ENCODE measurements at regions not wholly inside any gene's neighbourhood (a gene's known extent, or its start where the extent isn't known, plus 50 kb on each side); places are given as distances from the start of the nearest gene placed in this dataset.
A peak's percentile ranks its signal among the peaks of the same experiment; 100 is the strongest.

- H3K9me3 ChIP-seq (ENCODE audit: control insufficient read depth in 4 of 4, insufficient read depth in 3 of 4, low read length in 3 of 4): peaks cover 0 to 8% (median 5%) of the 10 kb centered on the region in 4 donors
- no peaks in the 10 kb centered on the region for H3K36me3 ChIP-seq (ENCODE audit: control insufficient read depth in 4 of 4, insufficient read depth in 4 of 4, low read length in 4 of 4)
- 75 to 79% methylated on average over 4 of the region's 4 CpGs for WGBS, 2 donors
- H3K27ac ChIP-seq (ENCODE audit: low read depth in 1 of 2, low read length in 1 of 2): no peak overlapping the region
- TF ChIP-seq, protein P1, sequence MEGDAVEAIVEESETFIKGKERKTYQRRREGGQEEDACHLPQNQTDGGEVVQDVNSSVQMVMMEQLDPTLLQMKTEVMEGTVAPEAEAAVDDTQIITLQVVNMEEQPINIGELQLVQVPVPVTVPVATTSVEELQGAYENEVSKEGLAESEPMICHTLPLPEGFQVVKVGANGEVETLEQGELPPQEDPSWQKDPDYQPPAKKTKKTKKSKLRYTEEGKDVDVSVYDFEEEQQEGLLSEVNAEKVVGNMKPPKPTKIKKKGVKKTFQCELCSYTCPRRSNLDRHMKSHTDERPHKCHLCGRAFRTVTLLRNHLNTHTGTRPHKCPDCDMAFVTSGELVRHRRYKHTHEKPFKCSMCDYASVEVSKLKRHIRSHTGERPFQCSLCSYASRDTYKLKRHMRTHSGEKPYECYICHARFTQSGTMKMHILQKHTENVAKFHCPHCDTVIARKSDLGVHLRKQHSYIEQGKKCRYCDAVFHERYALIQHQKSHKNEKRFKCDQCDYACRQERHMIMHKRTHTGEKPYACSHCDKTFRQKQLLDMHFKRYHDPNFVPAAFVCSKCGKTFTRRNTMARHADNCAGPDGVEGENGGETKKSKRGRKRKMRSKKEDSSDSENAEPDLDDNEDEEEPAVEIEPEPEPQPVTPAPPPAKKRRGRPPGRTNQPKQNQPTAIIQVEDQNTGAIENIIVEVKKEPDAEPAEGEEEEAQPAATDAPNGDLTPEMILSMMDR (IDR thresholded peaks at IDR 0.05; ENCODE audit: control extremely low read depth, extremely low read depth): no peak
- no peak overlapping the region for H3K9ac ChIP-seq (ENCODE audit: insufficient read depth in 1 of 2, low read length in 2 of 2)
- no peaks in the 10 kb centered on the region for H3K27me3 ChIP-seq (ENCODE audit: control insufficient read depth in 3 of 3, insufficient read depth in 3 of 3, low read length in 2 of 3)
- no peak overlapping the region for H3K4me3 ChIP-seq
- no peaks in the 10 kb centered on the region for H3K4me1 ChIP-seq (ENCODE audit: control insufficient read depth in 5 of 5, insufficient read depth in 5 of 5, low read length in 5 of 5)
- DNase-seq: no peak
- ATAC-seq (ENCODE audit: insufficient read depth, low FRiP score): no peak
These were observed 277.9 kb downstream of the GAS1 start for GRCh38 chr9:86669422-86669821.

DNA sequence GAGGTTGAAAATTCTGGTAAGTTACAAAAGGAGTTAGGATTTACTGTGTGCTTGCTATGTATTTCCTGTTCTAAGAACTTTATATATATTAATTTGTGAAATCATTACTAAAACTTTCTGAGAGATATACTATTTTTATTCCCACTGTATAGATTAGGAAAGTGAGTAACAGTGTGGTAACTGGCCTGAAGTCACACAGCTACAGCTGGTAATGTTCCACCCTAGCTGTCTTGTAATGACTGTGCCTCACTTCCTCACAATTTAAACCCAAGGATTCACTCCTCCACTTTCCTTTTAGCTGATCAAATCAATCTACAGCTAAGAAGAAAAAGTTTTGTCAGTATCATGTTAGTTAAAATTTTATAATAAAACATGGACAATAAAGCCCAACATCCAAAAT is 278.8 kb downstream of the GAS1 start:
- H3K36me3 ChIP-seq (ENCODE audit: control insufficient read depth in 4 of 4, insufficient read depth in 4 of 4, low read length in 4 of 4): no peaks in the 10 kb centered on the region
- ATAC-seq (ENCODE audit: insufficient read depth, low FRiP score) (no peak), DNase-seq (no peak)
- TF ChIP-seq, protein P1 (IDR thresholded peaks at IDR 0.05; ENCODE audit: control extremely low read depth, extremely low read depth): no peak
- H3K27ac ChIP-seq (ENCODE audit: low read depth in 1 of 2, low read length in 1 of 2): no peak overlapping the region
- H3K4me3 ChIP-seq: no peak overlapping the region
- H3K4me1 ChIP-seq (ENCODE audit: control insufficient read depth in 5 of 5, insufficient read depth in 5 of 5, low read length in 5 of 5): no peaks in the 10 kb centered on the region
- H3K9ac ChIP-seq (ENCODE audit: insufficient read depth in 1 of 2, low read length in 2 of 2): no peak overlapping the region
- H3K27me3 ChIP-seq (ENCODE audit: control insufficient read depth in 3 of 3, insufficient read depth in 3 of 3, low read length in 2 of 3): no peaks in the 10 kb centered on the region
- H3K9me3 ChIP-seq (ENCODE audit: control insufficient read depth in 4 of 4, insufficient read depth in 3 of 4, low read length in 3 of 4): peaks cover 0 to 8% (median 5%) of the 10 kb centered on the region in 4 donors

GRCh38 chr9:86667307-86667706 is 280.0 kb downstream of the GAS1 start:
- H3K27me3 ChIP-seq (ENCODE audit: control insufficient read depth in 3 of 3, insufficient read depth in 3 of 3, low read length in 2 of 3): no peaks in the 10 kb centered on the region
- WGBS, 2 donors: 89 to 92% methylated on average over 4 of the region's 4 CpGs

GRCh38 chr9:86665416-86665815 is 281.9 kb downstream of the GAS1 start:
- H3K27ac ChIP-seq (ENCODE audit: low read depth in 1 of 2, low read length in 1 of 2): no peak overlapping the region
- H3K4me1 ChIP-seq (ENCODE audit: control insufficient read depth in 5 of 5, insufficient read depth in 5 of 5, low read length in 5 of 5): no peaks in the 10 kb centered on the region
- DNase-seq (peak in 1 of 3 donors; percentile 30), ATAC-seq (ENCODE audit: insufficient read depth, low FRiP score) (no peak)
- H3K9ac ChIP-seq (ENCODE audit: insufficient read depth in 1 of 2, low read length in 2 of 2): no peak overlapping the region
- 70 to 73% methylated on average over 1 of the region's 1 CpG for WGBS, 2 donors
- peaks cover 0 to 6% (median 2%) of the 10 kb centered on the region in 4 donors for H3K9me3 ChIP-seq (ENCODE audit: control insufficient read depth in 4 of 4, insufficient read depth in 3 of 4, low read length in 3 of 4)
- H3K4me3 ChIP-seq: no peak overlapping the region
- TF ChIP-seq, protein P1 (IDR thresholded peaks at IDR 0.05; ENCODE audit: control extremely low read depth, extremely low read depth): no peak
- no peaks in the 10 kb centered on the region for H3K36me3 ChIP-seq (ENCODE audit: control insufficient read depth in 4 of 4, insufficient read depth in 4 of 4, low read length in 4 of 4)
- H3K27me3 ChIP-seq (ENCODE audit: control insufficient read depth in 3 of 3, insufficient read depth in 3 of 3, low read length in 2 of 3): no peaks in the 10 kb centered on the region

More at GRCh38 chr9:86667307-86667706, 280.0 kb downstream of the GAS1 start:
- Histone ChIP-seq H3K9me3 (ENCODE audit: control insufficient read depth in 4 of 4, insufficient read depth in 3 of 4, low read length in 3 of 4) (peaks cover 0 to 8% (median 5%) of the 10 kb centered on the region in 4 donors), H3K4me3 (no peak overlapping the region), H3K9ac (ENCODE audit: insufficient read depth in 1 of 2, low read length in 2 of 2) (no peak overlapping the region), H3K27ac (ENCODE audit: low read depth in 1 of 2, low read length in 1 of 2) (no peak overlapping the region), H3K4me1 (ENCODE audit: control insufficient read depth in 5 of 5, insufficient read depth in 5 of 5, low read length in 5 of 5) (no peaks in the 10 kb centered on the region), H3K36me3 (ENCODE audit: control insufficient read depth in 4 of 4, insufficient read depth in 4 of 4, low read length in 4 of 4) (no peaks in the 10 kb centered on the region)
- DNase-seq (no peak), ATAC-seq (ENCODE audit: insufficient read depth, low FRiP score) (no peak)
- TF ChIP-seq, protein P1 (IDR thresholded peaks at IDR 0.05; ENCODE audit: control extremely low read depth, extremely low read depth): no peak

All from lung (tissue), 11 donors.